ENCODE measurements at regions not wholly inside any gene's neighbourhood (a gene's known extent, or its start where the extent isn't known, plus 50 kb on each side); places are given as distances from the start of the nearest gene placed in this dataset.

GRCh38 chr4:65861993-65862392, 191.7 kb upstream of the EPHA5 start:
- TF ChIP-seq CTCF (conservative IDR thresholded peaks at IDR 0.05; ENCODE audit: low read length) (no peak), EZH2phosphoT487 (IDR thresholded peaks at IDR 0.05; ENCODE audit: borderline replicate concordance, low read depth, low read length) (no peak)

Data from OCI-LY7 (cell line).